Suprapubic skin (tissue), 4 donors: ENCODE measurements at regions not wholly inside any gene's neighbourhood (a gene's known extent, or its start where the extent isn't known, plus 50 kb on each side); places are given as distances from the start of the nearest gene placed in this dataset.

Experiments
- CTCF ChIP-seq, 2 donors: fragments of 200-600 bp in 1 of 2; fragments of 450-650 bp in 1 of 2; sonication (generic) in 1 of 2; IDR thresholded peaks; one replicate each; pipeline ENCODE4 v1.5.1; 2016 to 2019; ENCODE audit warnings: antibody characterized with exemption in 2 of 2, mild to moderate bottlenecking in 1 of 2, moderate library complexity in 1 of 2
- EP300 ChIP-seq: sonication (generic); formaldehyde crosslinking; IDR thresholded peaks from one replicate; pipeline ENCODE4 v1.6.1; 2017; ENCODE audit warnings: antibody characterized with exemption
- POLR2A ChIP-seq, 2 donors: fragments of 450-650 bp; IDR thresholded peaks; one replicate each; pipeline ENCODE4 v1.6.1; 2017; ENCODE audit warnings: antibody characterized with exemption in 2 of 2, mild to moderate bottlenecking in 2 of 2, moderate library complexity in 2 of 2
- POLR2AphosphoS5 ChIP-seq, 3 donors: sonication (generic); formaldehyde crosslinking; IDR thresholded peaks; one replicate each; pipeline ENCODE4 v1.6.1; 2017; ENCODE audit warnings: antibody characterized with exemption in 3 of 3

GRCh38 chr14:66311990-66312389 is 174.2 kb upstream of the CCDC196 start:
- TF ChIP-seq POLR2A (IDR thresholded peaks at IDR 0.05) (no peak), POLR2AphosphoS5 (IDR thresholded peaks at IDR 0.05) (no peak), CTCF (IDR thresholded peaks at IDR 0.05) (no peak), EP300 (no peak)
